GM21825 (cell line): ENCODE measurements at regions not wholly inside any gene's neighbourhood (a gene's known extent, or its start where the extent isn't known, plus 50 kb on each side); places are given as distances from the start of the nearest gene placed in this dataset.

Source experiments
- ATAC-seq: cut with Tn5 transposase; IDR thresholded peaks from one replicate; pipeline ENCODE4 v1.9.1; 2021; ENCODE audit warnings: mild to moderate bottlenecking, moderate library complexity; ENCODE audit not compliant: unreplicated experiment

GRCh38 chr13:63595811-63596210 lies 2180.2 kb upstream of the PCDH20 start:
- ATAC-seq: no peak

GRCh38 chr13:63586467-63586866 lies 2170.8 kb upstream of the PCDH20 start:
- ATAC-seq: no peak

DNA sequence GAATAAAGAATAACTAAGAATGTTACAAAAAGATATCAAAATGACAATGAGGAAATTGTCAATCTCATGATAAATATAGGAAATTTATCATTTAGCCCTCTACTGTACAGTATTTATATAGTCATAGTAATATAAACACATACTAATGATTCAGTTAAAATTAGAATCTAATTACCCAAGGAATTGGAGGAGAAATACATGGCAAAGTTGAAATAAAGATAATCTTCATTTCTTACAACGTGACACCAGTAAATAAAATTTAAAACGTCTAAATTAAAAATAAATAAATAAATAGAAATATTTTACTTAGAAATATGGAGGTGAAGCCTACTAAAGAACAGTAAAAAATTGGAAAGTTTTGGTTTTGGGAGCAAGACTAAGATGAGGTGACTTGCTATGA lies 2163.1 kb upstream of the PCDH20 start:
- no peak for ATAC-seq

GRCh38 chr13:63567031-63567430 lies 2151.4 kb upstream of the PCDH20 start:
- no peak for ATAC-seq

DNA sequence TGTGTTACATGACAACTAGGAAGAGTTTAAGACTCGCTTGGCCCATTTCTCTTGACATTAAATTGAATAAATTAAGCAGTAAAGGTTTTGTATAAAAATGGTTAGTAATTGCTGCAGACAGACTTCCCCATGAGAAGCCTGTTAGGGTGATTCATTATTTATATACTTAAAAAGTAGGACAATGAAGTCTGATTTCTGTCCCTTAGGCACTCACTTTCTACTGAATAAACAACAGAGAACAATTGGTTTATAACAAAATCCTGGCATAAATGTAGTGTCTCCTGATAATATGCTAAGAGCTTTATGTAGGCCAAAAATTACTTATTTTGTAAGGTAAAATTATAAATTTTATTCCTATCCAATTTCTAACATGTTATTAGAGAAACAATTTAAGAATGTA lies 2138.5 kb upstream of the PCDH20 start:
- no peak for ATAC-seq

GRCh38 chr13:63551731-63552130 lies 2136.1 kb upstream of the PCDH20 start:
- ATAC-seq: no peak

DNA sequence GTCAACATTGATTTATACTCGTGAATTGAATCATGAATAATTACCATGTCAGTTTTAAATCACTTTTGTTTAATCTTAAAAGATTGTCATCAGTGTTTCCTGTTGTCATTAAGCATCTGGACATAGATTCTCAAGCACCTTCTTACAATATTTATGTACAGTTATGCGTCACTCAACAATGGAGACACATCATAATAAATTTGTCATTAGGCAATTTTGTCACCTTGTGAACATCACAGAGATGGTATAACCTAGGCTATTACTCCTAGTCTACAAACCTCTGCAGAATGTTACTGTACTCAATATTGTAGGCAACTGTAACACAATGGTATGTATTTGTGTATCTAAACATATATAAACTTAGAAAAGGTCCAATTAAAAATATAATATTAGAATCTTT lies 2130.9 kb upstream of the PCDH20 start:
- ATAC-seq: no peak

- no peak for ATAC-seq
These were observed 2127.1 kb upstream of the PCDH20 start for GRCh38 chr13:63542770-63543169.

DNA sequence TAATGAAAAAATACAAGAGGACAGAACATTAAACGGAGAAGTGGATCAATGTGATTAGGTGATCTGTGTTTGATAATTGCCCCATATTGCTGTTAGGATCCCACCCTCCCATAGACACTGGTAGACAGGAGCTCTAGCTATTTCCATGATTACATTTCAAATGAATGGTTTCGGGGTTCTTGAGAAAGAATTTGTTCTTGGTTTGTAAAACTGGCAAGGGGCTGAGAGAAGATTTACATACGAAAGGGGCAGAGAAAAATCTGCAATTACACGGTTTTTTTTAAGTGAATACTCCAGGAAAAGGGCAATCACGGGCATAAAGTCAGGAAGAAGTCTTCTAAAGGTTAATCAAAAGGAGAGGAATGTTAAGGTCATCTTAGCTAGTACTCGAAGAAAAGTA lies 2125.7 kb upstream of the PCDH20 start:
- ATAC-seq: no peak

- ATAC-seq: no peak
These were observed 2124.4 kb upstream of the PCDH20 start for GRCh38 chr13:63540061-63540460.

GRCh38 chr13:63517371-63517770 lies 2101.7 kb upstream of the PCDH20 start:
- ATAC-seq: no peak

- ATAC-seq: no peak
These were observed 2100.5 kb upstream of the PCDH20 start for GRCh38 chr13:63516124-63516523.

GRCh38 chr13:63514886-63515285 lies 2099.2 kb upstream of the PCDH20 start:
- no peak for ATAC-seq

DNA sequence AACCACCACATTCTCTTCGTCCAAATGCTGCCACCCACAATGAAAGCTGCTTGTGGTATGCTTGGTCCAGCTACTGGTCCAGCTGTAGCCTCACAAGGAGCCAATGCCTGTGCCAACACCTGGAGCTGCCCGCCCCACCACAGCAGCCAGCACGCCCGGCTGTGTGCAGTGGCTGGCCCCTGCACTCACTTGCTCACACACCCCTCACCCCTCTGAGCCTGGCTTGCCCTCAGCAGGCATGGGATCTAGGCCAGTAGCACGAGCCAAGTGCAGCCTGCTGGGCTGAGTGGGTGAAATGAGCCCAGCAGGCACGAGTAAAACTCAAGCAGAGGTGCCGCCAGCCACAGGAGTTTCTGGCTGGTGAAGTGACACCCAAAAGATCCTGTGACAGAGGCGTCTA lies 2096.4 kb upstream of the PCDH20 start:
- ATAC-seq: no peak

DNA sequence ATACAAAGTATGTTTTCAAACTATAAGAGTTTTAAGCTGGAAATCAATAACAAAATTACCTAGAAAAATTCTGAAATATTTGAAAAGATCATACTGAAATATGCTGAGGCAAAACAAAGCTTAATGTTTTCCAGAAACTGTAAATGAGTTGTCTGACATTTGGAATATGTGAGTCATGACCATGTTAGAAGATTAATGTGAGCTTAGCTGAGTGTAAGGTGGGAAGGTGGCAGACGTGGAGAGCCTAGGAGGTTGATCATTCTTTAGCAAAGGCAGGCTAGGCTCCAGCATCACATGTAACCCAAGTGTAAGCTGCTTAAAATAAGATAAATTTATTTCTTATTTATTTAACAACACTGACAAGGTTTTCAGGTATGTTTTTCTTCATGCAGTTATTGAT lies 2086.1 kb upstream of the PCDH20 start:
- no peak for ATAC-seq

GRCh38 chr13:63497601-63498000 lies 2082.0 kb upstream of the PCDH20 start:
- ATAC-seq: no peak

GRCh38 chr13:63492604-63493003 lies 2077.0 kb upstream of the PCDH20 start:
- no peak for ATAC-seq

GRCh38 chr13:63490149-63490548 lies 2074.5 kb upstream of the PCDH20 start:
- ATAC-seq: no peak

GRCh38 chr13:63481334-63481733 lies 2065.7 kb upstream of the PCDH20 start:
- no peak for ATAC-seq

DNA sequence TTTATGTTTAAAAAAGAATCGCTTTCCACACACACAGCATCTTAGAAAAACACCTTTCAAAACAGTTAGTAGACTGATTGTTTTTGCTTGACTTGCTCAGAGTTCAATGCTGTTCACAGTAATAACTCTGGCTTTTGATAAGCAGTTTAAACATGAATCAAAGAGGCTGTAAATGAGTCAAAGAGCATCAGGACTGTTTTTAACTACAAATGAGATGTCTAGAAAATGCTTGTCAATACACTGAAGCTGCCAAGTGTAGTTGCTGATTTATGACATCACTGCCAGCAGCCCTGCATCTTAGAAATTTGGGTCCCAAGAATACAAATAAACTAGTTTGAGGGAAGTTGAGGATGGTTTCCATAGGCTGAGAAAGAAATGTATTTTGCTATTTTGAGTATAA lies 2057.1 kb upstream of the PCDH20 start:
- no peak for ATAC-seq

GRCh38 chr13:63463782-63464610 lies 2048.3 kb upstream of the PCDH20 start:
- ATAC-seq: peak; percentile 85

GRCh38 chr13:63460462-63461090 lies 2044.9 kb upstream of the PCDH20 start:
- ATAC-seq: no peak

- no peak for ATAC-seq
These were observed 2041.5 kb upstream of the PCDH20 start for GRCh38 chr13:63457186-63457585.
